ENCODE measurements at regions not wholly inside any gene's neighbourhood (a gene's known extent, or its start where the extent isn't known, plus 50 kb on each side); places are given as distances from the start of the nearest gene placed in this dataset.

DNA sequence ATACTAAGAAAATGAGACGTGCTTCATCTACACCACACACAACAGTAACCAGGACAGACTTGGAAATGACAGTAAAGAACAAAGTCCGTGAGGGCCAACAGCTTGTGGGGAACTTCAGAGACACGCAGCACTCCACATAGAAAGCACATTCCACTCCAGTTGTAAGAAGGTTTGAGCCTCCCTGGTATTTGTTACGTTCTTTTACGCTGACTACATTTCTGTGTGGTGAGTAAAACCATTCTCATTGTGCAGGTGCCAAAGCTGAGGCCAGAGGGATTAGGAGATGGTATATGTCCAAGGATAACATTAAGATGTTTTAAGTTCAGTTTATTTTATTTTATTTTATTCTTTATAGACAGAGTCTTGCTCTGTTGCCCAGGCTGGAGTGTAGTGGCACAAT, 1189.9 kb downstream of the UQCRFS1 start:
- H3K27ac ChIP-seq: no peak overlapping the region
- no peaks in the 10 kb centered on the region for H3K36me3 ChIP-seq
- H3K27me3 ChIP-seq: no peaks in the 10 kb centered on the region
- H3K4me1 ChIP-seq: no peaks in the 10 kb centered on the region
- DNase-seq (ENCODE audit: extremely low spot score in 2 of 2): peak in 1 of 2 donors; percentile 16
- intact Hi-C loops (cut with DNase I): no loop called here
- H3K9me3 ChIP-seq: no peaks in the 10 kb centered on the region
- H3K4me3 ChIP-seq: no peak overlapping the region
- TF ChIP-seq CTCF (IDR thresholded peaks at IDR 0.05) (no peak), POLR2AphosphoS5 (IDR thresholded peaks at IDR 0.05; ENCODE audit: insufficient read depth in 1 of 2, low read depth in 1 of 2) (no peak), POLR2A (IDR thresholded peaks at IDR 0.05) (no peak)

DNA sequence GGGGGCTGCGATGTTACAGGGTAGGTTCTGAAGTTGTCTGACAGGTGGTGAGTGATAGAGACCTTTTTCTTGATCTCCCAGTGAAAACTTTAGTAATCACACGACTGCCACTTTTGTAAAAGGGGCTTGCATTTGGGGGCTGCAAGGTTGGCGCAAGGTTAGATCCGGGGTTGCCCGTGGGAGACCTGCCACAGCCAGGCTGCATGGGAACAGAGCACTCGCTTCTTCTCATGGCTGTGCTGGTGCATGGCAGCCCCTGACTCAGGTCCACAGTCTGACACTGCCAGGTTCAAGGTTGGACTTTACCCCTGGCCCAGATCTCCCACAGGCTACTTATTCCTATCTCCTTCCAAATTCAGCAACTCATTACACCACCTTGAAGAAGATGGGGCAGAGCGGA, 1190.4 kb downstream of the UQCRFS1 start:
- Histone ChIP-seq H3K36me3 (no peaks in the 10 kb centered on the region), H3K27ac (no peak overlapping the region), H3K27me3 (no peaks in the 10 kb centered on the region), H3K4me1 (no peaks in the 10 kb centered on the region), H3K9me3 (no peaks in the 10 kb centered on the region), H3K4me3 (no peak overlapping the region)
- intact Hi-C loops (cut with DNase I): no loop called here
- TF ChIP-seq POLR2A (IDR thresholded peaks at IDR 0.05) (no peak), POLR2AphosphoS5 (IDR thresholded peaks at IDR 0.05; ENCODE audit: insufficient read depth in 1 of 2, low read depth in 1 of 2) (no peak), CTCF (IDR thresholded peaks at IDR 0.05) (no peak)
- DNase-seq (ENCODE audit: extremely low spot score in 2 of 2): peak in 1 of 2 donors; percentile 55

- Histone ChIP-seq H3K9me3 (no peaks in the 10 kb centered on the region), H3K27ac (no peak overlapping the region), H3K36me3 (no peaks in the 10 kb centered on the region), H3K4me1 (no peaks in the 10 kb centered on the region), H3K4me3 (no peak overlapping the region), H3K27me3 (no peaks in the 10 kb centered on the region)
- intact Hi-C loops (cut with DNase I): no loop called here
- TF ChIP-seq CTCF (IDR thresholded peaks at IDR 0.05) (no peak), POLR2A (IDR thresholded peaks at IDR 0.05) (no peak), POLR2AphosphoS5 (IDR thresholded peaks at IDR 0.05; ENCODE audit: insufficient read depth in 1 of 2, low read depth in 1 of 2) (no peak)
- peak; percentile 52 for DNase-seq (ENCODE audit: extremely low spot score in 2 of 2)
These were observed 1191.4 kb downstream of the UQCRFS1 start for GRCh38 chr19:28021259-28022185.

DNA sequence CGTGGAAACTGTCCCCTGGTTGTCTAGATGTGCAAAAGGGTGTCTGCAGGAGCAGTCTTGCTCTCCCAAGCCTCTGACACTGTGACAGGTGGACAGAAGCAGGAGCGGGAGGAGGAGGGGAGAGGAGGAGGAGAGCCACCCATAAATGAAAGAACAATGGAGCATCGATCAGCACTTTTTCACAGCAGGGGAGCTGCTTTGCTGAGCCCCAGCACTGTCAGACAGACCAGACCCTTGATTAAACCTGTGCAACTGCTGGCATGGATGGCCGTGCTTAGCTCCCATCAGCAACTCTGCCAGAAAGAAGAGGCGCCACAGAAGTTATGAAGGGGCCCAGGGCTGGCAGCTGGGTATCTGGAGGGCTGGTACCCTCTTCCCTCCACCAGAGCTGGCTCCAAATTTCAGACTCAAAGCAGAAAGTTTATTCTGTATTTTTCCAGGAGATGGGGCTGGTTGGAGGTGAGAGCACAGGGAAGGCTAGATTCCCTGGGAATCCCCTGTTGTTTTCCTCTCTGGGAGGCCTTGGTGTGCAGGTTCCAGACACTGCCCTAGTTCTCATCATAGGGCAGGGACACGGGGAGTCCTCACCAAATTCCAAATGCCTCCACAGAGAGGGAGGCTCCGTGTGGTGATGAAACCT, 1192.2 kb downstream of the UQCRFS1 start:
- Histone ChIP-seq H3K36me3 (no peaks in the 10 kb centered on the region), H3K4me3 (no peak overlapping the region), H3K27me3 (no peaks in the 10 kb centered on the region), H3K9me3 (no peaks in the 10 kb centered on the region), H3K27ac (no peak overlapping the region), H3K4me1 (no peaks in the 10 kb centered on the region)
- no peak for TF ChIP-seq POLR2A (IDR thresholded peaks at IDR 0.05)
- TF ChIP-seq POLR2AphosphoS5 (IDR thresholded peaks at IDR 0.05; ENCODE audit: insufficient read depth in 1 of 2, low read depth in 1 of 2): no peak
- no peak for TF ChIP-seq CTCF (IDR thresholded peaks at IDR 0.05)
- intact Hi-C loops (cut with DNase I): no loop called here
- peak; percentile 72 to 77 for DNase-seq (ENCODE audit: extremely low spot score in 2 of 2)

DNA sequence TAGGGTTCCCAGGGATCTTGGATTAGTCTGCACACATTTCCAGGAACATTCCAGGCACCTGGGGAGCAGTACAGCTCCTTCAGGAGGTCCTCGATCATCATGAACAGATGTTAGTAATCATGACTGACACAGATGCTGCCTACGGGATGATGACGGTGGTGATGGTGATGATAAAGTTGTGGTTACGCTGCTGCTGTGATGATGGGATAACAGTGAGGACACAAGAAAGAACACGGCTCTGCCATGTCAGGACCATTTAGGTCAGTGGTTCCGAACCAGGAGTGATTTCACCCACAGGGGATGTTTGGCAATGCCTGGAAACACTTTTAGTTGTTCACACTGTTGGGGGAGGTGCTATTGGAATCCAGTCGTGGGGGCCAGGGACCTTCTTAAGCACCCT, 1193.0 kb downstream of the UQCRFS1 start:
- Histone ChIP-seq H3K27ac (no peak overlapping the region), H3K4me1 (no peaks in the 10 kb centered on the region), H3K27me3 (no peaks in the 10 kb centered on the region), H3K9me3 (no peaks in the 10 kb centered on the region), H3K36me3 (no peaks in the 10 kb centered on the region), H3K4me3 (no peak overlapping the region)
- no peak for TF ChIP-seq CTCF (IDR thresholded peaks at IDR 0.05)
- TF ChIP-seq POLR2A (IDR thresholded peaks at IDR 0.05): no peak
- TF ChIP-seq POLR2AphosphoS5 (IDR thresholded peaks at IDR 0.05; ENCODE audit: insufficient read depth in 1 of 2, low read depth in 1 of 2): no peak
- intact Hi-C loops (cut with DNase I): no loop called here
- DNase-seq (ENCODE audit: extremely low spot score in 2 of 2): peak; percentile 43 to 64

Measured in vagina (tissue), 2 donors.